ENCODE measurements at regions not wholly inside any gene's neighbourhood (a gene's known extent, or its start where the extent isn't known, plus 50 kb on each side); places are given as distances from the start of the nearest gene placed in this dataset.

DNA sequence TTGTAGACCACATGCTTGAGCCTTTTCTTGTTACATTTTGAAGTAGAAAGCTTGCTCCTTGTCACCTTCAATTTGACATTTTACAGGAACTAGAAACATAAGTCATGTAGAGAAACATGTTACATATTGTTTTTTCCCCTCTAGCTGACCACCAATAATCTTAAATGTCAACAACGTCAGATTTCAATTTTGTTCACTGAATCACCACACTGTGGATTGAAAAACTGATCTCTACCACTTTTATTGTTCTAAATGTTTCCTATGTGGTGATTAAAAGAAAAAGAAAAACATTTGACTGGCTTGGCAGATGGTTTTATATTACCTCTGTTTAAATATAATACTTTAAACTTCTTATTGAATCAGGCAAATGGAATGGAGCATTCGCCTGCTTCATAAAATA, 87.7 kb downstream of the DSEL start:
- Histone ChIP-seq H3K27me3 (no peaks in the 10 kb centered on the region), H3K4me1 (ENCODE audit: control insufficient read depth in 1 of 2, insufficient read depth in 1 of 2, low read depth in 1 of 2, low read length in 1 of 2) (no peaks in the 10 kb centered on the region), H3K27ac (no peak overlapping the region), H3K36me3 (no peaks in the 10 kb centered on the region), H3K4me3 (ENCODE audit: low read depth in 1 of 2, low read length in 1 of 2) (no peak overlapping the region), H3K9me3 (no peaks in the 10 kb centered on the region)
- TF ChIP-seq, protein P1, sequence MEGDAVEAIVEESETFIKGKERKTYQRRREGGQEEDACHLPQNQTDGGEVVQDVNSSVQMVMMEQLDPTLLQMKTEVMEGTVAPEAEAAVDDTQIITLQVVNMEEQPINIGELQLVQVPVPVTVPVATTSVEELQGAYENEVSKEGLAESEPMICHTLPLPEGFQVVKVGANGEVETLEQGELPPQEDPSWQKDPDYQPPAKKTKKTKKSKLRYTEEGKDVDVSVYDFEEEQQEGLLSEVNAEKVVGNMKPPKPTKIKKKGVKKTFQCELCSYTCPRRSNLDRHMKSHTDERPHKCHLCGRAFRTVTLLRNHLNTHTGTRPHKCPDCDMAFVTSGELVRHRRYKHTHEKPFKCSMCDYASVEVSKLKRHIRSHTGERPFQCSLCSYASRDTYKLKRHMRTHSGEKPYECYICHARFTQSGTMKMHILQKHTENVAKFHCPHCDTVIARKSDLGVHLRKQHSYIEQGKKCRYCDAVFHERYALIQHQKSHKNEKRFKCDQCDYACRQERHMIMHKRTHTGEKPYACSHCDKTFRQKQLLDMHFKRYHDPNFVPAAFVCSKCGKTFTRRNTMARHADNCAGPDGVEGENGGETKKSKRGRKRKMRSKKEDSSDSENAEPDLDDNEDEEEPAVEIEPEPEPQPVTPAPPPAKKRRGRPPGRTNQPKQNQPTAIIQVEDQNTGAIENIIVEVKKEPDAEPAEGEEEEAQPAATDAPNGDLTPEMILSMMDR (IDR thresholded peaks at IDR 0.05): no peak

- TF ChIP-seq, protein P1 (IDR thresholded peaks at IDR 0.05): no peak
- no peaks in the 10 kb centered on the region for H3K27me3 ChIP-seq
- H3K4me3 ChIP-seq (ENCODE audit: low read depth in 1 of 2, low read length in 1 of 2): no peak overlapping the region
- H3K4me1 ChIP-seq (ENCODE audit: control insufficient read depth in 1 of 2, insufficient read depth in 1 of 2, low read depth in 1 of 2, low read length in 1 of 2): no peaks in the 10 kb centered on the region
- no peak overlapping the region for H3K27ac ChIP-seq
- no peaks in the 10 kb centered on the region for H3K36me3 ChIP-seq
- no peaks in the 10 kb centered on the region for H3K9me3 ChIP-seq
Measured at GRCh38 chr18:67428158-67428557, 88.4 kb downstream of the DSEL start.

DNA sequence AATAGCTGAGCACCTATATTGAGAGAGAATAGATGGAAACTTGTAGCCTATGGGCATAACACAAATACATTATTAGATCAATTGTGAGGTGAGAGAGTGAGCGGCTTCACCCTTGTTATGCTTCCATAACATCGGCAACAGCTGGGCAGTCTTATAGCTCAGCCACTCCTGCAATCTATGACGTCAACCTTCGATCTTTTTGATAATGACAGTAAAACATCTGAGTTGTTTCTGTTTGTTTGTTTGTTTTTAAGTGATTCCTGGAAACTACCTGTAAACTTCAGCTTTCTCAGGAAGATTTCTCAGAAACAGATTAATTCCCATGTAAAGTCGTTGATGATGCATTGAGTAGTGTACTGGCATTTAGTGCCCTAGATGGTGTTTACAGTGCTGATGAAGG, 90.0 kb downstream of the DSEL start:
- Histone ChIP-seq H3K27me3 (no peaks in the 10 kb centered on the region), H3K27ac (no peak overlapping the region), H3K4me1 (ENCODE audit: control insufficient read depth in 1 of 2, insufficient read depth in 1 of 2, low read depth in 1 of 2, low read length in 1 of 2) (no peaks in the 10 kb centered on the region), H3K4me3 (ENCODE audit: low read depth in 1 of 2, low read length in 1 of 2) (no peak overlapping the region), H3K9me3 (no peaks in the 10 kb centered on the region), H3K36me3 (no peaks in the 10 kb centered on the region)
- TF ChIP-seq, protein P1 (IDR thresholded peaks at IDR 0.05): no peak

DNA sequence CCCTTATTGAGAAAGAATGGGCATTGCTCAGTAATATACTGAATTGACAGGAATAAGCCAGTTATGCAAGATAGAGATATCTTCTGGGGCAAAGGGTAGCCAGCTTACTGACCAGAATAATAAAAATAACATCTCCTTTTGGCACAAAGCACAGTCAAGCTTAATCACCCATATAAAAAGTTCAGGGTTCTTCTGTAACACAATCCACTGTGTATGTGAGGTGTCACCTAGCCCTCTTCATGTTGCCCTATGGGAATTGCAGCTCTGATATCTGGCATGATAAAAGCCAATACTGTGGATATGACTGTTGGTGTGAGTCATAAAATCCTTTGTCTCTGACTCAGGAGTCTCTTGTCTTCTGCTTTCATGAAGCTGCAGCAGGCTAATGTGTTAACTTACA, 90.8 kb downstream of the DSEL start:
- Histone ChIP-seq H3K27me3 (no peaks in the 10 kb centered on the region), H3K27ac (no peak overlapping the region), H3K4me3 (ENCODE audit: low read depth in 1 of 2, low read length in 1 of 2) (no peak overlapping the region), H3K9me3 (no peaks in the 10 kb centered on the region), H3K4me1 (ENCODE audit: control insufficient read depth in 1 of 2, insufficient read depth in 1 of 2, low read depth in 1 of 2, low read length in 1 of 2) (no peaks in the 10 kb centered on the region), H3K36me3 (no peaks in the 10 kb centered on the region)
- TF ChIP-seq, protein P1 (IDR thresholded peaks at IDR 0.05): no peak

- H3K27me3 ChIP-seq: no peaks in the 10 kb centered on the region
- TF ChIP-seq, protein P1 (IDR thresholded peaks at IDR 0.05): no peak
- H3K9me3 ChIP-seq: no peaks in the 10 kb centered on the region
- no peak overlapping the region for H3K4me3 ChIP-seq (ENCODE audit: low read depth in 1 of 2, low read length in 1 of 2)
- no peaks in the 10 kb centered on the region for H3K36me3 ChIP-seq
- no peaks in the 10 kb centered on the region for H3K4me1 ChIP-seq (ENCODE audit: control insufficient read depth in 1 of 2, insufficient read depth in 1 of 2, low read depth in 1 of 2, low read length in 1 of 2)
- H3K27ac ChIP-seq: no peak overlapping the region
Measured at GRCh38 chr18:67421651-67422050, 94.9 kb downstream of the DSEL start.

Measured in neutrophil (primary cell).